GM18909 (cell line): ENCODE measurements at regions not wholly inside any gene's neighbourhood (a gene's known extent, or its start where the extent isn't known, plus 50 kb on each side); places are given as distances from the start of the nearest gene placed in this dataset.

Source experiments
- ATAC-seq: cut with Tn5 transposase; IDR thresholded peaks from one replicate; pipeline ENCODE4 v1.9.1; 2021; ENCODE audit warnings: mild to moderate bottlenecking; ENCODE audit not compliant: unreplicated experiment, poor library complexity

- ATAC-seq: no peak
Measured at GRCh38 chr5:34476941-34477565, 179.1 kb upstream of the RAI14 start.

- no peak for ATAC-seq
Measured at GRCh38 chr5:34480810-34481528, 175.2 kb upstream of the RAI14 start.

DNA sequence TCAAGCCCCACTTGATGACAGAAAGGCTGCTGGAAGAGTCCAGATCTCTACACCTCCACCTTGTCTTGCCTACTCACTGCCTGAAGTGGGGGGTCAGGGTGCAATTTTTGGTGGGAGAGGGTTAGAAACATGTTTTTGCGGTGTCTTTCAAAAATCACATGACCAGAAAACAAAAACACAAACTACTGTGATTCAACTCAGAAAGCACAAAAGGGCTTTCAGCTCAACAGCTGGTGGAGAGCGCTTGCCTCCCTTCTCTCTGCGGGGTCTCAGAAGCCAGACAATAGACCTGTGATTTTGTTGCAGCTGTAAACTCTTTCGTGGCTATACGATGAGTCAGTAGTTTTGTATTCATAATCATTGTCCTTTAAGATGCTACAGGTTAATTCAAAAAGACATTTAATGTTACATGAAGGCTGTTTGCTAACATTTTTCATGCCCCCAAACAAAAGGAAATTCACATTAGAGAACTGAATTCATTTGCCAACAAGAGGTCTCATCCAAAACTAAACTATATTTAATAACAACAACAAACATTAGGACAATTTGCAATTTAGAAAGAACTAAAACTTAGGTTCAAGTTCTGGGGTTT is 172.6 kb upstream of the RAI14 start:
- ATAC-seq: no peak

GRCh38 chr5:34484216-34484920 is 171.8 kb upstream of the RAI14 start:
- no peak for ATAC-seq

DNA sequence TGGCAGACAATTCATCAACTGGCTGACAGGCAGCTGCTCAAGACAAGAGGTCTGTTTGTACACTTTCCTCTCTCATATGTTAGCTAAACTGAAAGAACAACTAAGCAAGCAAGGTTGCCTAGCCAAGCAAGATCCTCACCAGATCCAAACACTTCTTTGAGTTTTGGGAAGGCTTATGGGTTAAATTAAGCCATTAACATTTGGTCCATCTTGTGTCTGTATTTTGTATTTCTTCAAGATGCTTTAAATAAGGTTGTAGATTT is 170.4 kb upstream of the RAI14 start:
- no peak for ATAC-seq

DNA sequence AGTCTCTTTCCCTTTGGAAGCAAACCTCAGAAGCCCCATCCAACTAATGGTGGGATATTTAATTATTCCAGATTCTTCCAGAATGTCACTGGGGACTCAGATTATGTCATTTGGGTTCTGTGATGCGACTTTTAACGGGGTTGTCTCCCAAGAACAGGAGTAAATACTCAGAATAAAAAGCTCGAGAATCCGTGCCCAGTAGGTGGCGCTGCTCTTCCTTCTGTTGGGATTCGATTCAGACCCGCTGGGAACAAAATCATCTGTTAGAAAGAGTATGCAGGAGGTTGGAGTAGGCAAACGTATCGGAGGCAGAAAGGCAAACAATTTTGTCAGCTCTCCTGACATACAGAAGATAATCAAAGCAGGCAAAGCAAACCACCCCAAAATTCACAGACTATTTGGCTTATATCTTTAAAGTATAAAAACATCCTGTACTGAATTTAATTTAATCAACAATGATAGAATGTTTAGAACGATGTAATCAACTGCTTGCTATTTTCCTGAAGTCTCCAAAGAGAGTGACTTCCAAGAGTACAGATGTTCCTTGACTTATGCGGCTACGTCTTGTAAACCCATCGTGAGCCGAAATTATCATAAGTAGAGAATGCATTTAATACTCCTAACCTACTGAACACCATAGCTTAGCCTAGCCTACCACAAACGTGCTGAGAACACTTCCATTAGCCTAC is 169.8 kb upstream of the RAI14 start:
- ATAC-seq: no peak

GRCh38 chr5:34486849-34487158 is 169.3 kb upstream of the RAI14 start:
- no peak for ATAC-seq

DNA sequence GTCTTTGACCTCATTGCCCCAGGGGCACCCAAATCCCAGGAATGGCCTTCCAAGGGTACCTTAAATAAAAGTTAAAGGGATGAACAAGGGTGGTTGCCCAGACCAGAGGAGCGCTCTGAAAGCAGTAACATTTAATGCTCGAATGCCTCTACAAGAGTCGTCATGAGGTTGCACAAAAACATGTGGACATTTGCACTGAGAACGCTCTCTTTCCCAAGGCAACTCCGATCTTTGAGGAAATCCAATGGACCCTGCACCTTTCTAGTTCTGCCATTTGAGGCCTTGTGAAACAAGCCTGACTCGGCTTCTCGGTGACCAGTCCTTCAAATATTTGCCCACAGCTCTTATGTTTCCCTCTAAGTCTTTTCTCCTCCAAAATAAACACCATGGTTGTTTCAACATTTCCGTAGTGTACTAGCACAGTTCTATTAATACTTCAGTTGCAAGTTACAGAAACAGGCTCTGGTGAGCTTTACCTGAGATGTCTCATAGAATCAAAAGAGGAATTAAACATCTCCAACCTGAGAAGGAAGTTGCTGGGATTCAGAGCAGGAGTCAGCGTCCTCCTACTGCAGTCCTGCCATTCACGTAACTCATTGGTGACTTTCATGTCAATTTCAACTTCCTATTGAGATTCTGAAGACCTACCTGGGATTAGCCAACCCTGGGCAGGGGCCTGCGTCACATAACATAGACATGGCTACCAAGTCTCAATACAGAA is 168.8 kb upstream of the RAI14 start:
- no peak for ATAC-seq

- ATAC-seq: no peak
Measured at GRCh38 chr5:34487956-34488355, 168.2 kb upstream of the RAI14 start.

GRCh38 chr5:34488984-34489383 is 167.1 kb upstream of the RAI14 start:
- no peak for ATAC-seq

DNA sequence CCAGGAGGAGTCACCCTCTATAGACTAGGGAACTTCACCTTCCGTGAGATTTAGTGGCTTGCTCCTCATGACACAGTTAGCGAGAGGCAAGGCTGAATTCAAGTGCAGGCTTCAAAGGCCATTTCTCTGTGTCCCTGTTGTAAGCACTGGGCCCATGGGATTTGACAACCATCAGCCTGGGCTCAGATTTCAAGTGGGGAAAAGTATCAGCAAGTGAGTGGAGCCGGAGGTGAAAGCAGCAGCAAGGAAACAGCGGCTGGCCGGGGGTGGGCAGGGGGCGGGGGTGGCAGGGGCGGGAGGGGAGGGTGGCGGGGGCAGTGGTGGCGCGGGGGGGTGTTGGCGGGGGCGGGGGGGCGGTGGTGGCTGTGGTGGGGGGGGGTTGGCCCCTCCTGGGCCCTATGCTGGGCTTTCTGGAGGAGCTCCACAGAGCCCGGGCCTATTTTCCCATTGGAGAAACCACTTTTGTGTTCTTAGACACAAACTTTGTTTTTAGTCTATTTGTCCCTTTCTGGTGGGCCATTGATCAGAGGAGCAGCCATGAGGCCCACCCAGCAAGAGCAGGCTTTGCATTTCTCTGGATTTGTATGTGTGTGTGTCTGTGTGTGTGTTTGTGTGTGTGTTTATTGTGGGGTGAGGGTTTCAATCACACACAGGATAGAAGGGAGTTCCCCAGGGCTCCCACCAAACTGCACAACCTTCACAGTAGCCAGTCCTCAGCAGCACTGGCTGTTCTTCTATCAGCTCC is 165.4 kb upstream of the RAI14 start:
- ATAC-seq: no peak

DNA sequence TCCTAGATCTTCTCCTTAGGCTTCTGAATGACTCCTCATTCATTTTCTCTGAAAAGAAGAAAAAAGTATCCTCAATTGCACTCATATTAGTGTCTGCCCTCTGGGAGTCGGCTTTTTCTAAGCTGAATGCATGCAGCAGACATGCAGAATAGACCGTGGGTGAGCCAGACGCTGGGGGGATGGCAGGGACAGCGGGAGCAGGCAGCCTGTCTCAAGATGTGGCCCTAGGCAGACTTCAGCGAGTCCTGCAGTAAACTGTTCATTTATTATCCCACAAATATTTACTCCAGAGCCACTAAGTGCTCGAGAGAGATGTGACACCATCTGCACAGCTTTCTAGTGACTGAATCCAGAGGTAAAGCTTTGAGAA is 164.9 kb upstream of the RAI14 start:
- no peak for ATAC-seq

DNA sequence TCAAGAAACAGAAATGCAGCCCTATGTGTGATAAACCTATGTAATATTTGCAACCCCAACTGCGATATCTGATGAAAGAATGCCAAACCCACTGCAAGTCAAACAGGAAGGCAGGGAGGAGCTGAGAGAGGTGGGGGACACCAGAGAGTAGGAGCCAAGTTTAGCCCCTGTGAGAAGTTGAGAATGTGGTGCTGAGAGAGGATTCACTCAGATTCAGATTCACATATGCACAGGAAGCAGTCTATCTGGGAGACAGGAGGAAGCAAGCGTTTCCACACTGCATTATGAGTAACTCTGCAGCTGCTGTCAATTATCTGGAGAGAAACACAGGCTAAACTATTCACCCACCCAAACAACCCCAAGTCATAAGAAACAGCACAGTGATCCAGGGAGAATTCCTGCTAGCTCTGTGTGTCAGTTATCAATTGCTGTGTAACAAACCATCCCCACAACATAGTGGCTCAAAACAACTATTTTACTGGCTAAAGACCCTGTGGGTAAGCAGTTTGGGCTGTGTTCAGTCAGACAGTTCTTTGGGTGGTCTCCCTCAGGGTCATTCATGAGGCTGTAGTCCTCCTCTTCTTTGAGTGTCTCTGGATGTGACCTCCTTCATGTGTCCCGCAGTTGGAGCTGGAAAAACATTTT is 161.9 kb upstream of the RAI14 start:
- ATAC-seq: no peak

GRCh38 chr5:34495178-34495577 is 160.9 kb upstream of the RAI14 start:
- no peak for ATAC-seq

- ATAC-seq: no peak
Measured at GRCh38 chr5:34496260-34496691, 159.9 kb upstream of the RAI14 start.

DNA sequence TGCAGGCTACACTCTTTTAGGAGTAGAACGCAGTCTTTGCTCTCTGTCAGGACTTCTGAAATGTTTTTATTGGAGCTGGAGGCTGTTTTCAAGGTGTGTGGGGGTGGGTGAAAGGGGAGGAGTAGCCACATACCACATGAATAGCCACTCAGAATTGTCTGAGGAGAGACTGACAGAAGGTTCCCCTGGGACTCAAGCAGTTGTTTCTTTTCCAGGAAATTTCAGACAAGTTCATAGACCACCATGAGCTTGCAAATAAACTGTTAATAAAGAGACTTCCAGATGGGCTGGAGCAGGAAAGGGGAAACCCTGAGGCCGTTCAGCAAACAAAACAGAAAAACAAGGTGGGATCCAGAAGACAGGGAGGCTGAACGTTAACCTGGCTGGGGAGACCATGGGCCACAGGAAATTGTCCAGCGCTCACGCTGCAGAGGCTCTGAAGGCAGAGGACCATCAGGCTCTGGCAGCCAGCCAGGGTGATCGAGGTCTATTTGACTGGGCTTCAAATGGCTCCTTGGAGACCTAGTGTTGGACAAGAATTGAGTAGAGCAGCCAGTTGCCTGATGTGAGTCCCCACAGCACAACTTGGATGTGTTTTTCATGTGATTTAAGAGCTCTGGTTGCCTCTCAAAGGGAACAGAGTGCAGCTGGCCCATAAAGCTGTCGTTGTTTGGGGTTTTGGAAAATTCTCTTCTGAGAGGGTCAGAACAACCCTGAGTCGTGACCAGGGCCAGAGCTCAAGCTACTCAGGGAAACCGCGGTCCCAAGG is 159.2 kb upstream of the RAI14 start:
- no peak for ATAC-seq

DNA sequence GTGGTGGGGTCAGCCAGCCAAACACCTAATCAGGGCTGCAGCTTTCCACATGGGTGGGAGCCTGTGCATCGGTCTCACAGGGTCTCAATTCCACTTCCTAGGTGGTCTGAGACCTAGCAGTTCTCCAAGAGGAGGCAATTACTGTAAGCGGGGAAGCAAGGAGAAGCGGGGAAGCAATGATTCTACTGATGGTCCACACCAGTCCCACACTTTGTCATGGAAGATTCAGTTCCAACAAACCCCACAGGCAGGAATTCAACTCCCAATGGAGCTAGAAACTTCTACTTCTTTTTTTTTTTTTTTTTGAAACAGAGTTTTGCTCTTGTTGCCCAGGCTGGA is 158.7 kb upstream of the RAI14 start:
- no peak for ATAC-seq

DNA sequence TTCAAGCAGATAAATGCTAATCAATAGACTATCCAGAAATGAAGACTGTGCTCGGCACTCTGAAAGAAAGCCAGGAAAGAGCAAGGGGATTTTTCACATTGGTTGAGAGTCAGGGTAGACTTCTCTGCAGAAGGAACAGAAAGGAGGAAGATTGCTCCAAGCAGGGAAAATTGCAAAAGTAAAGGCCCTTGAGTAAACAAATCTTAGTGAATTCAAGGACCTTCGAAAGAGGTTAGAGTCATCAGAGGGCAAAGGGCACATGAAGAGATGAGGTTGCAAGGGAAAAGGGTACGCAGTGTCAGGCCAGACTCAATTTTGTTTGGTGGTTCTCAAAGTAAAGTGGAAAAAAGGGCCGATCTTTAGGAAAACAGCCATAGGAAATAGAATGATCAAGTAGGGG is 157.6 kb upstream of the RAI14 start:
- ATAC-seq: no peak
